ENCODE measurements at regions not wholly inside any gene's neighbourhood (a gene's known extent, or its start where the extent isn't known, plus 50 kb on each side); places are given as distances from the start of the nearest gene placed in this dataset.
"Not testable (repeated sequence)": the region's sequence is repeated elsewhere in the genome, so short reads cannot be mapped to it uniquely, and the experiment has no call there.

- no peak for DNase-seq (ENCODE audit: low spot score)
Measured at GRCh38 chr6:126667728-126668127, 327.8 kb downstream of the CENPW start.

DNA sequence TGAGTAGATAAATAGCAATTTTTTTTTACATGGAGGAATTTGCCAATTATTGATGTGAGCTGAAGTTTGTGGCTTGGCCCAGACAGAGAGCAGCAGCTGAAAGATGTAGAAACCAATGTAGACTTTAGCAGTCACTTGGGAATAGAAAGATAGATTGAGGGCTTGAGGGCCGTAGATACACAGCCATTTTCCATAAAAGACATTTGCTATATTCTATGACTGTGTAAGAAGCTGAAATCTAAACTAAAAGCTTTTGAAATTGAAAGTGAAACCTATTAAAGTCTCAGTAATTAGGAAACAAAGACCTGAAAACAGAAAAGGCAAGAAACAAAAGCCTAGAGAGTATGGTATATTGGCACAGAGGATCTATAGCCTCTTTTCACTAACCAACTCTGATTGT, 332.7 kb downstream of the CENPW start:
- DNase-seq (ENCODE audit: low spot score) = no peak

DNA sequence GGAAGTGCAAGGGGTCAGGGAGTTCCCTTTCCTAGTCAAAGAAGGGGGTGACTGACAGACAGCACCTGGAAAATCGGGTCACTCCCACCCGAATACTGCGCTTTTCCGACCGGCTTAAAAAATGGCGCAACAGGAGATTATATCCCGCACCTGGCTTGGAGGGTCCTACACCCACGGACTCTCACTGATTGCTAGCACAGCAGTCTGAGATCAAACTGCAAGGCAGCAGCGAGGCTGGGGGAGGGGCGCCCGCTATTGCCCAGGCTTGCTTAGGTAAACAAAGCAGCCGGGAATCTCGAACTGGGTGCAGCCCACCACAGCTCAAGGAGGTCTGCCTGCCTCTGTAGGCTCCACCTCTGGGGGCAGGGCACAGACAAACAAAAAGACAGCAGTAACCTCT, 333.8 kb downstream of the CENPW start:
- DNase-seq (ENCODE audit: low spot score) = not testable (repeated sequence)

DNA sequence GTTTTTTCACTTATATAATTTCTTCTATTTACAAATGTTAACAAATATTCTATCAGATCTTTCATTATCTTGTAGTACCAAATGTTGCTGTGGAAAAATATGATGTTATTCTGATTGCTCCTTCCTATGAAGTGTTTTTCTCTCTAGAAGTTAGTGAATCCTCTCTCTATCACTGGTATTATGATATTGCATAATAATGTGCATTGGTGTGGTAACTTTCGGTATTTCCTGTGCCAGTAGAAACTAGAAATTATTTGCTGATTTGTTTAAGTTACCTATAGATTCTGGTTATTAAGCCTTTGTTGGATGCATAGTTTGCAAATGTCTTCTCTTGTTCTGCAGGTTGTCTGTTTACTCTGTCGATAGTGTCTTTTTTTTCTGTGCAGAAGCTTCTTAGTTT, 342.5 kb downstream of the CENPW start:
- no peak for DNase-seq (ENCODE audit: low spot score)

DNA sequence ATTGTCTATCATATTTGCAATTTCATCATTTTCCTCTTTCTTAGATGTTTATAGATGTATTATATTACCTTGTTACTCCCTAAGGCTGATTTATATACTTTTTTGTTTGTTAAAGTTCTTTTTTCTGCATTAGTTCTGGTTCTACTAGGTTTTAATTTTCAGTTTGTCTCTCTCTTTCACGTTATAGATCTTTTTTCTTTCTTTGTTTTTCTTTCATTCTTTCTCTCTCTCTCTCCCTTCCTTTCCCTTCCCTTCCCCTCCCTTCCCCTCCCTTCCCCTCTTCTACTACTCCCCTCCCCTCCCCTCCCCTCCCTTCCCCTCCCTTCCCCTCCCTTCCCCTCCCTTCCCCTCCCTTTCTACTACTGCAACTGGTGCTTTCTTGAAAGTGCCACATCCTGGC, 345.3 kb downstream of the CENPW start:
- DNase-seq (ENCODE audit: low spot score) = no peak

GRCh38 chr6:126696921-126697693, 357.2 kb downstream of the CENPW start:
- DNase-seq (ENCODE audit: low spot score) = no peak

- no peak for DNase-seq (ENCODE audit: low spot score)
Measured at GRCh38 chr6:126698732-126699240, 358.9 kb downstream of the CENPW start.

GRCh38 chr6:126701676-126702560, 362.0 kb downstream of the CENPW start:
- no peak for DNase-seq (ENCODE audit: low spot score)

GRCh38 chr6:126716032-126716431, 376.1 kb downstream of the CENPW start:
- DNase-seq (ENCODE audit: low spot score) = no peak

GRCh38 chr6:126716826-126717509, 377.1 kb downstream of the CENPW start:
- DNase-seq (ENCODE audit: low spot score) = no peak

DNA sequence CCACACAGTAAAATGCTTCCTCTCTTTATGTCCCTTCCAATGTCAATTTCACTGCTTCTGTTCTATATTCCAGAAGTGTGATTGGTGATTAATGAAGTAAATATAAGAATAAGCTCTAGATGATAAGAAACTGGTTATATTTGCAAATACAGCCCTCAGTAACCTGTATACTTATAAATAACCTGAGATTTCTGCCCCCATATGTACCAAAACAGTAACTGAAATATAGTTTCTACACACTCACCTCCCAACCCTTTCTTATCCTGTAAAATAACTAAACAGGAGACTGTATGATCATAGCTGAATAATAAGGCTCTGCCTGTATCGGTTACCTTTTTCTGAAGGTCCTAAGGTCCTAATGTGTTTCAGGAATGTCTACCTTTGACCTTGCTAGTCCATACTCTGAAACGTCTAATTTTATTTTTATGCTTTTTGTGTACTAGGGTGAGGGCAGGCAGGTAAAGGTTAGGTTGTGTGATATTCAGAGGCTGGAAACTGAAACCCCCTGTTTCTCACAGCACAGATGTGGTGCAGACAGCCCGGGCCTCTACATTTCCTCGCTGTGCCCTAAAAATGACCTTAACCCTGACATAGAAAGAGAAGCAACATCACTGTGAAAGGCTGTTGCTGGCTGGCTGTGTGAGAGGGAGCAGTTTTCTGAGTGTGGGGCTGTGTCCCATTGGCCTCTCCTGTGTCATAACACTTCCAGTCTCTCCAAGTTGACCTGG, 378.8 kb downstream of the CENPW start:
- DNase-seq (ENCODE audit: low spot score) = no peak

- DNase-seq (ENCODE audit: low spot score) = no peak
Measured at GRCh38 chr6:126720304-126720703, 380.4 kb downstream of the CENPW start.

GRCh38 chr6:126721581-126722160, 381.8 kb downstream of the CENPW start:
- no peak for DNase-seq (ENCODE audit: low spot score)

DNA sequence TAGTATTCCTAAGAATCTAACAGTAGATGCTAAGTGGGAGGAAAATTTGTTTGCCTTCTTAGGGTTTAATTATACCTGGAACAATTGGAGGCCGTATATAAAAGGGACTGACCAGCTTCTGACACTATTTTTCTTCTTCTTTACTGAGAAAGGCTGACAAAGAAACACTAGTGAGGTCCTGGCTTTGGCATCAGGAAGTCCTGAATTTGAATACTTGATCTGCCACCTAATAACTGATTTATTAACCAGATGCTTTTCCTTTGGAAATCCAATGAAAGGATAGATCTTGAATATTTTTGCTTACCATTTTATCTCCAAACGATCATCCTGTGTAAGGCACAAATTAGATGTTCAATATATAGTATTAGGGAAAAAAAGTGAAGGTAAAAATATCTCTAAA, 382.5 kb downstream of the CENPW start:
- no peak for DNase-seq (ENCODE audit: low spot score)

GRCh38 chr6:126723541-126724170, 383.7 kb downstream of the CENPW start:
- DNase-seq (ENCODE audit: low spot score) = no peak

- no peak for DNase-seq (ENCODE audit: low spot score)
Measured at GRCh38 chr6:126724821-126725220, 384.9 kb downstream of the CENPW start.

DNA sequence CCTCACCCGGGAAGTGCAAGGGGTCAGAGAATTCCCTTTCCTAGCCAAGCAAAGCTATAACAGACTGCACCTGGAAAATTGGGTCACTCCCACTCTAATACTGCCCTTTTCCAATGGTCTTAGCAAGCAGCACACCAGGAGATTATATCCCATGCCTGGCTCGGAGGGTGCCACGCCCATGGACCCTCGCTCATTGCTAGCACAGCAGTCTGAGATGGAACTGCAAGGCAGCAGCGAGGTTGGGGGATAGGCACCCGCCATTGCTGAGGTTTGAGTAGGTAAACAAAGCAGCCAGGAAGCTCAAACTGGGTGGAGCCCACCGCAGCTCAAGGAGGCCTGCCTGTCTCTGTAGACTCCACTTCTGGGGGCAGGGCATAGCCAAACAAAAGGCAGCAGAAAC, 386.5 kb downstream of the CENPW start:
- not testable (repeated sequence) for DNase-seq (ENCODE audit: low spot score)

DNA sequence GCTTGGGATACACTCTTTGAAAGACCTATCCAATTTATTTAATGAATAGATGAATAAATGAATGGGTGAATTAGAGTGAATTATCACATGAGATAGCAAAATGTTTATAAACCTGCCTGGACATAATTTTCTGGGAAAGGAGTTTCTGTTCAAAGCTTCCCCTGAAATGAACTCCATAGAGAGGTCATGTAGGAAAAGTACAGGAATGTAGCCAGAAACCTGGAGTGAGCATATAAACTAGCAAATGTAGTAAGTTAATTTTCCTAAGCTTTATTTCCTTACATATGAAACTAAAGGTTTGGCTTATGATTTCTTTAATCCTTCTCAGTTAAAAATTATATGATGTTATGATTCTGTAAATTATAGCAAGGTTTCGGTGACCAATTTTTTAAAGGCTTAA, 380.3 kb upstream of the RSPO3 start:
- no peak for DNase-seq (ENCODE audit: low spot score)

- no peak for DNase-seq (ENCODE audit: low spot score)
Measured at GRCh38 chr6:126738641-126739040, 379.8 kb upstream of the RSPO3 start.

- DNase-seq (ENCODE audit: low spot score) = no peak
Measured at GRCh38 chr6:126743076-126743475, 375.4 kb upstream of the RSPO3 start.

All from hematopoietic multipotent progenitor cell treated with erythropoietin and hydrocortisone succinate and interleukin-3 and kit ligand, for 15 days (in vitro differentiated cells).